K562 (cell line): ENCODE measurements at regions not wholly inside any gene's neighbourhood (a gene's known extent, or its start where the extent isn't known, plus 50 kb on each side); places are given as distances from the start of the nearest gene placed in this dataset.
A peak's percentile ranks its signal among the peaks of the same experiment; 100 is the strongest.

Experiments
- ATF7 ChIP-seq: fragments of 450-650 bp; IDR thresholded peaks from 2 replicates; pipeline ENCODE4 v1.7.1; 2014; ENCODE audit warnings: mild to moderate bottlenecking, moderate library complexity
- BCL6 ChIP-seq: fragments of 250-450 bp; sonication (Bioruptor Pico); IDR thresholded peaks from 2 replicates; pipeline ENCODE4 v1.4.0; 2020
- CCNT2 ChIP-seq: IDR thresholded peaks from 2 replicates; pipeline ENCODE4 v1.6.1; 2011; ENCODE audit warnings: borderline replicate concordance, low read depth, mild to moderate bottlenecking, moderate library complexity, mixed read lengths, low read length; ENCODE audit not compliant: insufficient read length; ENCODE audit errors: extremely low read depth
- DEAF1 ChIP-seq: fragments of 450-650 bp; formaldehyde crosslinking; IDR thresholded peaks from 2 replicates; pipeline ENCODE4 v1.4.0; 2020; ENCODE audit warnings: mild to moderate bottlenecking, moderate library complexity
- ELF2 ChIP-seq: fragments of 250-450 bp; sonication (Bioruptor Pico); IDR thresholded peaks from 2 replicates; pipeline ENCODE4 v1.5.0; 2021; ENCODE audit warnings: mild to moderate bottlenecking
- FOXP1 ChIP-seq: sonication (generic); formaldehyde crosslinking; IDR thresholded peaks from 2 replicates; pipeline ENCODE4 v1.8.0; 2022; ENCODE audit warnings: mild to moderate bottlenecking, missing genetic modification reagents
- GATA2 ChIP-seq: sonication (generic); formaldehyde crosslinking; IDR thresholded peaks from 2 replicates; pipeline ENCODE4 v1.4.0; 2020; ENCODE audit warnings: mild to moderate bottlenecking, missing genetic modification reagents
- HIVEP1 ChIP-seq: fragments of 250-450 bp; sonication (Bioruptor Pico); IDR thresholded peaks from 2 replicates; pipeline ENCODE4 v1.4.0; 2020; ENCODE audit warnings: mild to moderate bottlenecking
- HMGN3 ChIP-seq: IDR thresholded peaks from 2 replicates; pipeline ENCODE4 v1.6.1; 2011; ENCODE audit warnings: borderline replicate concordance, low read depth, mild to moderate bottlenecking, mixed read lengths, low read length; ENCODE audit not compliant: insufficient read length; ENCODE audit errors: extremely low read depth
- HNRNPLL ChIP-seq: fragments of 200-400 bp; formaldehyde crosslinking; IDR thresholded peaks from 2 replicates; pipeline ENCODE4 v1.6.1; 2017; ENCODE audit warnings: low read length, low read depth, mild to moderate bottlenecking; ENCODE audit not compliant: poor library complexity, severe bottlenecking
- KLF10 ChIP-seq: fragments of 250-450 bp; sonication (Bioruptor Pico); IDR thresholded peaks from 2 replicates; pipeline ENCODE4 v1.6.1; 2021; ENCODE audit warnings: matching md5 sums
- MTA2 ChIP-seq: fragments of 450-650 bp; IDR thresholded peaks from 2 replicates; pipeline ENCODE4 v1.6.1; 2016; ENCODE audit warnings: low read depth
- NR1H2 ChIP-seq: sonication (generic); formaldehyde crosslinking; IDR thresholded peaks from 2 replicates; pipeline ENCODE4 v1.4.0; 2020; ENCODE audit warnings: mild to moderate bottlenecking, missing genetic modification reagents
- POLR3A ChIP-seq: IDR thresholded peaks from 2 replicates; pipeline ENCODE4 v1.6.1; 2011; ENCODE audit warnings: borderline replicate concordance, mild to moderate bottlenecking, moderate library complexity; ENCODE audit not compliant: insufficient read length, insufficient read depth; ENCODE audit errors: extremely low read depth
- PRPF4 ChIP-seq: fragments of 200-400 bp; formaldehyde crosslinking; IDR thresholded peaks from one replicate; pipeline ENCODE4 v1.6.1; 2017; ENCODE audit warnings: low read length, low read depth, mild to moderate bottlenecking; ENCODE audit not compliant: insufficient read depth, poor library complexity, severe bottlenecking
- RBM17 ChIP-seq: fragments of 200-400 bp; formaldehyde crosslinking; IDR thresholded peaks from 2 replicates; pipeline ENCODE4 v1.6.1; 2017; ENCODE audit warnings: low read depth, mild to moderate bottlenecking, low read length, borderline replicate concordance
- SMARCB1 ChIP-seq: IDR thresholded peaks from 2 replicates; pipeline ENCODE4 v1.6.1; 2011; ENCODE audit warnings: improper control_type of control experiment, low read depth; ENCODE audit not compliant: insufficient read length
- SRSF1 ChIP-seq: fragments of 200-400 bp; formaldehyde crosslinking; IDR thresholded peaks from 2 replicates; pipeline ENCODE4 v1.6.1; 2017; ENCODE audit warnings: mild to moderate bottlenecking, low read depth, low read length, moderate library complexity
- TAF9B ChIP-seq: fragments of 450-650 bp; IDR thresholded peaks from 2 replicates; pipeline ENCODE4 v1.6.1; 2018; ENCODE audit warnings: mild to moderate bottlenecking; ENCODE audit not compliant: partially characterized antibody
- TCF7 ChIP-seq: sonication (generic); IDR thresholded peaks from 2 replicates; pipeline ENCODE4 v1.6.1; 2016; ENCODE audit warnings: antibody characterized with exemption, borderline replicate concordance
- TRIM28 ChIP-seq: fragments of 450-650 bp; IDR thresholded peaks from 2 replicates; pipeline ENCODE4 v1.6.1; 2017
- ZNF512 ChIP-seq: IDR thresholded peaks from 2 replicates; pipeline ENCODE4 v1.6.1; 2016; ENCODE audit warnings: missing genetic modification characterization, missing compliant biosample characterization
- TF ChIP-seq, protein P1 (sequence below): fragments of 450-650 bp; IDR thresholded peaks from one replicate; pipeline ENCODE4 v1.6.1; 2018; ENCODE audit warnings: mild to moderate bottlenecking, moderate library complexity; ENCODE audit not compliant: partially characterized antibody
- TF ChIP-seq, protein P2 (sequence below): fragments of 450-650 bp; IDR thresholded peaks from 2 replicates; pipeline ENCODE4 v1.6.1; 2017; ENCODE audit warnings: mild to moderate bottlenecking, moderate library complexity

DNA sequence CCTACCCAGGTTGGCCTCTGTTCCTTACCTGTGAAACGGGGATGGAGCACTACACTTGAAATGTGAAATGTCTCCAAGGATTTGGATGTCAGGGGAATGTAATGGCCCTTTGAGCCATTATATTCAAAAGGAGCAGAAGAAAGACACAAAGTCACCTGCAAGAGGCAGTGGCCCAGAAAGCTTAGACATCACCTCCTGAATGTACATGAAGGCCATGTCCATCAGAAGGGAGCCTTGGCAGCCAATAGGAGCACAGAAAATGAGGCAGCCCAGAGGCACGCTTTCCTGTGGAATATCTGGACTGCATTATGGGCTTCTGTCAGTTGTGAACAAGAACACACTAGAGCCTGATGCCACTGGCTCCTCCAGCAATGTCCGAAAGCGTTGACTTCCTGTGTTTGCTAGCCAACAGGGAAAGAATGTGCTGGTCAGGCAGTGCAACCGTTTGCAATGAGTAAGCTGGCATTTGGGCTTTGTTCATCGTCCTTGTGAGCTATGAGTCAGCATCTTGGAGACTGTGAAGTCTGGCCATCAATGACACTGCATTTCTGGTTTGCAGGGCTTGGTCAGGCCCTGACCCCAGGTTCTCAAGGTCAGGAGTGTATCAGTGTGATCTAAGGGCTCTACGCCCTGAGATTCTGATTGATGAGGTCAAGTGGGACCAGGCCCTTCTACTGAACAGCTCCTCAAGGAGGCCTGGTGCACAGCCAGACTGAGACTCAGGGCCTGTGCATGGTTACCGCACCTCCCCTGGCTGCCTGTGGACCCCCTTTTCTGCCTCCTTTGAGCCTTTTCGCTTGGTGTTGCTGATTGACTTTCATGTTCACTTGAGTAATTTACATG, 222.4 kb downstream of the RPS24 start (continued):
- TF ChIP-seq ATF7 (peak; percentile 88), HNRNPLL (no peak), HIVEP1 (CRISPR knock-in tag) (no peak), GATA2 (CRISPR knock-in tag) (no peak), HMGN3 (no peak), DEAF1 (CRISPR knock-in tag) (no peak), PRPF4 (no peak), ZNF512 (tag) (no peak), FOXP1 (CRISPR knock-in tag) (no peak), RBM17 (no peak), SRSF1 (no peak), CCNT2 (peak; percentile 59), TAF9B (peak; percentile 73), POLR3A (no peak), BCL6 (CRISPR knock-in tag) (peak; percentile 46), TRIM28 (no peak), KLF10 (no peak), ELF2 (CRISPR knock-in tag) (no peak), TCF7 (no peak), NR1H2 (no peak), MTA2 (no peak), SMARCB1 (no peak)
- TF ChIP-seq, protein P1, sequence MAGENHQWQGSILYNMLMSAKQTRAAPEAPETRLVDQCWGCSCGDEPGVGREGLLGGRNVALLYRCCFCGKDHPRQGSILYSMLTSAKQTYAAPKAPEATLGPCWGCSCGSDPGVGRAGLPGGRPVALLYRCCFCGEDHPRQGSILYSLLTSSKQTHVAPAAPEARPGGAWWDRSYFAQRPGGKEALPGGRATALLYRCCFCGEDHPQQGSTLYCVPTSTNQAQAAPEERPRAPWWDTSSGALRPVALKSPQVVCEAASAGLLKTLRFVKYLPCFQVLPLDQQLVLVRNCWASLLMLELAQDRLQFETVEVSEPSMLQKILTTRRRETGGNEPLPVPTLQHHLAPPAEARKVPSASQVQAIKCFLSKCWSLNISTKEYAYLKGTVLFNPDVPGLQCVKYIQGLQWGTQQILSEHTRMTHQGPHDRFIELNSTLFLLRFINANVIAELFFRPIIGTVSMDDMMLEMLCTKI = no peak
- TF ChIP-seq, protein P2, sequence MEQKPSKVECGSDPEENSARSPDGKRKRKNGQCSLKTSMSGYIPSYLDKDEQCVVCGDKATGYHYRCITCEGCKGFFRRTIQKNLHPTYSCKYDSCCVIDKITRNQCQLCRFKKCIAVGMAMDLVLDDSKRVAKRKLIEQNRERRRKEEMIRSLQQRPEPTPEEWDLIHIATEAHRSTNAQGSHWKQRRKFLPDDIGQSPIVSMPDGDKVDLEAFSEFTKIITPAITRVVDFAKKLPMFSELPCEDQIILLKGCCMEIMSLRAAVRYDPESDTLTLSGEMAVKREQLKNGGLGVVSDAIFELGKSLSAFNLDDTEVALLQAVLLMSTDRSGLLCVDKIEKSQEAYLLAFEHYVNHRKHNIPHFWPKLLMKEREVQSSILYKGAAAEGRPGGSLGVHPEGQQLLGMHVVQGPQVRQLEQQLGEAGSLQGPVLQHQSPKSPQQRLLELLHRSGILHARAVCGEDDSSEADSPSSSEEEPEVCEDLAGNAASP = no peak
